ENCODE measurements at regions not wholly inside any gene's neighbourhood (a gene's known extent, or its start where the extent isn't known, plus 50 kb on each side); places are given as distances from the start of the nearest gene placed in this dataset.

DNA sequence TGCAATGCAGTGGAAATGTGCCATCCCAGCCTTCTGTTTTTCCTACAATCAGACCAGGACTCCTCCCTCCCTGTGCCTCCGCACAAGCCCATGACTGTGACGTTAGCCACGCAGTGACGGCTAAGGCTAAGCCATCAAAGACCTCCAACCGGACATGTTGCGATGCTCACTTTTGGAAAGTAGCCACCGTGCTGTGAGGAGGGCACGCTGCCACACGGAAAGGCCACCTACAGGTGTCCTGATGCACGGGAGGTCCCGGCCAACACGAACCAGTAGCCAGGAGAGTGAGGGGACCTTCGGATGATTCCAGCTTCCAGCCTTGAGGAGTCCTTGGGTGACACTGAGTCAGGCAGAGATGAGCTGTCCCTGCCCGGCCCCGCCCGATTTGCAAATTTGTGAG is 53.9 kb downstream of the FOXL1 start:
- no peak for DNase-seq

DNA sequence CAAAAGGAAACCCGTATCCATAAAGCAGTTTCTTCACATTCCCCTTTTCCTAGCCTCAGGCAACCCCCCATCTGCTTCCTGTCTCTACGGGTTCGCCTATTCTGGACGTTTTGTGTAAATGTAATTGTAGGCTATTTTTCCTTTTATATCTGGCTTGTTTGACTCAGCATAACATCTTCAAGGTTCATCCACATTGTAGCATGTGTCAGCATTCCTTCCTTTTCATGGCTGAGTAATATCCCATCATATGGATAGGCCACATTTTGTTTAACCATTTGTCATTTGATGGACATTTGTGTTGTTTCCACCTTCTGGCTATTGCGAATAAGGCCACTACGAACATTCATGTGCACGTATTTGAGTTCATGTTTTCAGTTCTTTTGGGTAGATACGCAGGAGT is 54.6 kb downstream of the FOXL1 start:
- no peak for DNase-seq

DNA sequence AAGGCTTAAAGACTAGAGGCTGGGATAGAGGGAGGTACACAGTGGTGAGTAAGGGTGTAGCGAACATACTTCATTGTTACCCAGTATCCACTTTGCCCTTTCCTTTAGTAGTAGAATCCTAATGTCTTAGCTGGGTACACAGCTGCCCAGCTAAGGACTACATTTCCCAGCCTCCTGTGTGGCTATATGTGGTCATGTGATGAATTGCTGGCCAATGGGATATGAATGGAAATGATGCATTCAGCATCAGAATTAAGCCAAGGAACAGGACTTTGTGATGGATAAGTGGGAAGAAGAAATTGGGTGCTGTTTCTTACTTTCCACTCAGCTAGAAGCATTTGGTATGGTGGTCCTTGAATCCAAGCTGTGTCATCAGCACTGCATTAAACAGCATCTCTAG is 55.9 kb downstream of the FOXL1 start:
- DNase-seq: no peak

DNA sequence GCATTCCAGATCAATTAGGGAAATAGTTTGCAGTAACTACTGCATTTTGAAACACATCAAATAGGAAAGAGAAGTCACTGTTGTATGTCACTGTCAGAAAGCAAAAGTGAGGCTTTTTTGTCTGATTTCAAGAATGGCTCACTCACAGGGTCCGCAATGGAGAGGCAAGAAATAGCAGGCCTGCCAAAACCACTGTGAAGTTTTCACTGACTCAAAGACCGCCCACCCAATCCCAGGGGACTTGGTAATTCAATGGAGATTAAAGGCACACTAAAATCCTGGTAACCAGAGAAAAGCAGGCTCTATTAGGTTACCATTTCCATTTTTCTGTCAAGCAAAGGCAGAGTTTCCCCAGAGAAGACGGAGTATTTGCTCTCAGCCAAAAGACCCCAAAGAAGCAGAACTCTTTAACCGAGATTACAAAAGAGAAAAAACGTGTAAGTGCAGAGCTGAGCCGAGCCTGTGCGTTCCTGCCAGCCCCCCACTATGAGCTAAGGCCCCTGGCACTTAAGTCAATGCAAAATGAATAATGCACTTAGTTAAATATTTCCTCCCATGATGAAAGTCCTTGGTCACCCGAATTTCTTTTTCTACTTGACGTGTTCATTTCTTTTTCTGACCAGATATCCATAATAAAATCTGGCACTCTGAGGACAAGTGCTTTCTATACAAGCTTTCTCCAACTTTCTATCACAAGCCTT is 57.0 kb downstream of the FOXL1 start:
- DNase-seq: no peak

DNA sequence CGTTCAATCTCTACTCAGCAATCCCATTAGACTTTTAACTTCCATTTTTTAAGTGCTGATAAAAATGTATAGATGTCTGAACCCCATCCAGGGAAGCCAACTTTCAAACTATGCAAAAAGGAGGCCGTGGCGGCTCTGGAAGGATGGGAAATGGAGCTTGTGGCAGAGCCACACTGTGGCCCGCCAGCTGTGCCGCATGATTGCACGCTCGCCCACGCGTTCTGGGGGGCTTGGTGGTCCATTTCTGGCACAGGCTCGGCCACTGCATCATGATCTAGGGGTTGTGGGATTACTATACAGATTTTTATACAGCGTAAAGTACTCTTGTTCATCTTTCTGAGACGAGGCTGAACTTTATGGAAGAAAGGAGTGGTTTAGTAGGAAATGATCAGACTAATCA is 57.6 kb downstream of the FOXL1 start:
- no peak for DNase-seq

DNA sequence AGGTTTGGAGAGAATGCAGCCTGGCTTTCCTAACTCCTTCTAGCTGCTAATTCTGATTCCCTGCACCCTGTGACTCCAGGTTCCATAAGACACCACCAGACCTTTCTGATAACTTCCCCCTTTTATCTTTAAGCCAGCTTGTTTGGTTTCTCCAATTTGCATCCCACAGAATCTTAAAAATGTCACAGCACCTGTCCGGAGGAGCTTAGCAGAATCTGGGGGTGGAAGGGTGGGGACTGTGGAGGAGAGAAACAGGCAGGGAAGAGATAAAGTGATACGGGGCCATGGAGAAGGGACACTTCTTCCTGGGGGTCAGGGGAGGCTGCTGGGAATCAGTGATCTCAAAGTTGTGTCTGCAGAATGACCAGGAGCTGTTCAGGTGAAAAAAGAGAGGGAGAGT is 59.4 kb downstream of the FOXL1 start:
- DNase-seq: no peak

DNA sequence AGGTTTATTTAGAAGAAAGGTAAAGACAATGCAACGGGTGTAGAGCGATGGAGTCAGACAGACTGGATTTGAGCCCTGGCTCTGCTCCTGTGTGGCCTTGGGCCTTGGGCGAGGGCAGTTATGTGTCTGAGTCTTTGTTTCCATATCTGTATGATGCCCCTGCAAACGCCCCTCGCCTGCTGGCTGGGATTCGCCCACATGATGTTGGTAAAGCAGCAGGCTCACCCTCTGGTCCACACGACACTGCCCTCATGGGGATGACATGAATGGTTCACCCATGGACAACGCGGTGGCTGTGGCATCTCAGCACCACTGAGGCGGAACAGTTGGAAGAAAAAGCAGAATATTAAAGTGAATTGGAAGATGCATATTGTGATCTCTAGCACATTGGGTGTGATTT is 60.3 kb downstream of the FOXL1 start:
- DNase-seq: no peak

DNA sequence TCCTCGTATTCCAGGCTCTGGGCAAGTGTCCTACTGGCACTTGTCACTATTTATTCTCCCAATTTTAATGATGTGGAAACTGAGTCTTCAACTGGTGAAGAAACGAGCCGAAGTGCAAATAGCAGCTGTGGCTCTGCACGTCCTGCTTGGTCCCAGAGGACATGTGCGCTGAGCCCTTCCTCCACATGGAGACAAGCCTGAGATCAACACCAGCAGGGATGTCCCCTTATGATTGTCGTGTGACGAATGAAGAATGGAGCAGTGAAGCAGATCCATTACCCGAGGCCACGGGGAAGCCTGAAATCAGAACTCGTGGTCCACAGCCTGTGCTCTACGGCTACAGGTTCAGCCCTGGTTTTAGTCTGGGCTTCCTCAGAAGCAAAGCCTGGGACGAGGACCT is 61.0 kb downstream of the FOXL1 start:
- no peak for DNase-seq

DNA sequence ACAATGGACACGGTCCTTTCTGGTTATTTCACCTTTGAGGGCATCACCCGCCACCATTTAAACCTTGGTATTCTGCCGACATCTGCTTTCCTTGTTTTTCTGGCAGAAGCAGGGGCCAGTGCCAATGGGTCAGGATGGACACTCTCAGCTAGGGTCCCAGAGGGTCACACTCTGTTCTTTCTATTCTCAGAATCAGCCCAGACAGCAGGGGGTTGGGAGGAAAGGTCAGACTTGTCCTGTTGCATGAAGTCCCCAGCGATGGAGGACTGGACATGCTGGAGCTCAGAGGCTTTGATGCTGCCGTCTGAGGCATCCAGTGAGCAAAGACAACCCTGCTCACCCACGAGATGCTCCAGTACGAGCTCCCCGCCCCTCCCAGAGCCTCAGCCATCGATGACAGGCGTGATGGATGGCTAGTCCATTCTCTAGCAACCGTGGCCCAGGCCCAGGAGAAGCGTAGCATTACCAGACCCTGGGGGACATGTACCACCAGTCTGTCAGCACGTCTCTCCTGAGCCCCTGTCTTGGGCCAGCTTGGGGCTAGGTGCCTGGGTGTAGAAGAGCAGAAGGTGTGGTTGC is 62.0 kb downstream of the FOXL1 start:
- DNase-seq: no peak

DNA sequence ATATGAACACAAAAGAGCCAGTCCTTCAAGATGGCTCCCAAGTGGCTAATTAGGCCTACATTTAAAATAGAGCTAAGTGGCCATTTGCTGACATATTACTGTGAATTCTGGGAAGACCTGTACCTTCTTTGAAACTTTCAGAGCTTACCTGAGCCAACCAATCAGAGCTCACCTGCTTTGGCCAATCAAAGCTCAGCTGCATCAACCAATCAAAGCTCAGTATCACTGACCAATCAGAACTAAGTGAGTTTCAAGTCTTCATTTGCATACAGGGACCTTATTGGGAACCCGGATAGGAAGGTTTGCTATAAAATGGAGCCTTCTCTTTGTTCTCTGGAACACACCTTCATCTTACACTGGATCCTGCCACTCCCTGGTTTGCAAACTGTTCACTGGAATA is 63.7 kb downstream of the FOXL1 start:
- DNase-seq: no peak

DNA sequence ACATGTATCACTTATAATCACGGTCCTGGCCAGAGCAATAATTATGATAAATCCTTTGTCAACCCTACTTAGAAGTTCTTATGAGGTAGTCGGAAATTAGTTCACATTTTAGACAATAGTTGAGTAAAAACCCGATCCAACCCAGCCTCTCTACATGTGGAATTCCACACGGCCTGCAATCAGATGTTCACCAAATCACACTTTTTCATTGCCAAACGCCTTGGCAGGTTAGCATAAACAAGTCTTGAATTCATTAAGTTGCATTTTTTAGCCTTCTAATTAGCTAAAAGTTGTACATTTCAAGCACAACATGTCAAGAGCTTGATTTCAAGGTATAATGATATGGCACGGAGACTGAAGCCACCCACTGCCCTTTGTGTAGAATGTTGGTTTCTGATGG is 65.3 kb downstream of the FOXL1 start:
- DNase-seq: no peak

DNA sequence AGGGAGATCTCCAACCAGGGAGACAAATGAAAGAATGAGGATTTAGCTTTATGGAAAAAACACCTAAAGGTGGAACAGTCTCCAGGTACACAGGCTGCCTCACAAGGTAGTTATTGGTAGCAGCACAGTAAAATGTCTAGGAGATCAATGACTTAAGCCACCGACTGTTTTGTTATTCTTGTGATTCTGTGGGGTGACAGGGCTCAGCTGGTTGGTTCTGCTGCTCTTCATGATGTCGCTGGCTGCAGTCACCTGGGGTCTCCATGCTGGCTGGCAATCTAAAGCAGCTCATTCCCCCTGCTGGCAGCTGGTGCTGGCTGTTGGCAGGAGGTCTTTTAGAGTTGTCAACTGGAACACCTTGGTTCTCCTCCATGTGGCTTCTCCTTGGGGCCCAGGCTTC is 69.2 kb downstream of the FOXL1 start:
- DNase-seq: no peak

DNA sequence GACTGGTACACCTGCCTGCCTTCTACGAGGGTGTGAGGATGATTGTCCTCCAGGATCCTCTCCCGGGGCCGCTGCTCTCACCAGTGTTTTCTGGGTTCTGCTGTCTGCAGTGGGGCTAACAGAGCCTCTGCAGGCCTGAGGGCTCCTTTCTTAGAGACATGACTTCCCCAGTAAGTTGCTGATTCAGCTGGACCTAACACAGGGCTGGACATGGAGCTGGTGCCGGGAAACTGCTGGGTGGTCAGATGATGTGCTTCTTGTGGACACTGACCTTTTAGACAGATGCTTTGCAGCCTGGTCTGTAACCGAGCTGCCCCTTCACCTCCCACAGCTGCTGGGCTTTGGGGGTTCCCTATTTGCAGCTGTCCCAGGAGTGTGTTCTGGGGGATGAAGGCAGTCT is 71.5 kb downstream of the FOXL1 start:
- no peak for DNase-seq

DNA sequence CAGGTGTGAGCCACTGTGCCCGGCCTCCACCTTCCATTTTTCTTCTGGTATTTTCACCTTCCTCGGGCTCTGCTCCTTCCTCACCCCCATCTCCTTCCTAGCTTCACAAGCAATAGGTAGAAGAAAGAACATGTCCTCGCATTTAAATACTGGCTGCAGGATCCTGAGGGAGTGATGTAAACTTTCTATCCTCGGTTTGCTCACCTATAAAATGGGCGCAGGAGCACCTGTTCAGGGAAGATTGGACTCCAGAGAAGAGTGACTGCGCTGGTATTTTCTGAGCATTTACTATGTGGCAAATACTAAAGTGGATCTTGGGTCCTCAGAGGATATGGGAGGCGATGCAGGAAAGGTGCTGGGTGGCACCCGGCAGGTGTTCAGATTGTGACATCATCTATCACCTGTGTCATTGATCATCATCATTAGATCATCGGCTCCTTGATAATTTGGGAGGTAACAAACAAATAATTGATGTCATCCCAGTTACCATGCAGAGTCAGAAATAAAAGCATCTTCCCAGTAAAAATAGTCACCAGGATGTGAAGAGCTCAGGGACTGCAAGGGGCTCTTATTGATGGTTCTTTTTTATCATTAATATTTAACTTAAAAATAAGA is 72.8 kb downstream of the FOXL1 start:
- no peak for DNase-seq

DNA sequence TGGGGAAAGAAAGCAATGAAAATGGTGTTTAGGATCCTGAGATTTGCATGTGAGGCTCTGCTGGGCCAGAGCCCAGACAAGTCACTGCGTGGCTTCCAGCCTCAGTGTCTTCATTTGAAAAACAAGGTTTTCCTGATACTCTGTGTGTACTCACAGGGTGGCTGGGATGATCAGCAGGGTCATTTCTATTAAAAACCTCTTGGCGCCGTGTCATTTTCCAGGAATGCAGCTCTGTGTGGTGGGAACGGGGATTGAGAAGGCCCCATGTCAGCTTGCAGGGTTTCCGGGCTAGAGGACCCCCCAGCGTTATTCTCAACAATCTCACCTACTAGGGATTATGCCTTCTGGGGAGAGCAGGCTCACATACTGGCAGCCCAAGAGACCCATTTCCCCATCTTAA is 73.5 kb downstream of the FOXL1 start:
- DNase-seq: no peak

DNA sequence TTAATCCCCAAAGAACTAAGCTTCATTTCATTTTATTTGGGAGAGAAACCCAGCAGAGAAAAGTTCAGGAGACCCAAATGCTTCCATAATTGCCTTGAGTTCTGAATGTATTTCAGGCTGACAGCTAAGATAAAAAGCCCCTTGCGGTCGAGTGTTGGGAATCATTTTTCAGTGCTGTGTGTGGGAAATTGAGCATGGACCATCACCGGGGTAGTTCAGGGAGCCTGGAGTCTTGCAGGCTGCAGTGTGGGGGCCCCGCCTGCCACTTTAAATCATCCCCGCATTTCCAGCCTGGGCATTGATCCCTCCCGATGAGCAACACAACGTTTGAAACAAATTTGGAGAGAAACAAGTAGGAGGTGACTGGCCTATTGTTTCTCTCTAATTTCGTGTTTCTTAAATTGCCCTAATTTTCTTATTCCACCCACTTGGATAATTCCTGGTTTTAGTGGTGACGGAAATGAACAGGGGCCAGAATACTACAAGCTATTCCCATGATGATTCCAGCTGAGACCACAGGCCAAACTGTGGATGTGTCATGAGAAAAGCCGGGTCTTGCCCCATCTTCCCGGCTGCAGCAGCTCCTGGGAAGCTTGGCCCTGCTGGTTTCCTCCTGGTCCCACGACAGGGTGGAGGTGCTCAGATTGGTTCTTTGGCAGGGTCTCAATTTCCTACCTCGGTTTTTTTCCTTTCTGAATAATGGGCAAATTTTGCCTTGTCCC is 75.1 kb downstream of the FOXL1 start:
- DNase-seq: no peak

DNA sequence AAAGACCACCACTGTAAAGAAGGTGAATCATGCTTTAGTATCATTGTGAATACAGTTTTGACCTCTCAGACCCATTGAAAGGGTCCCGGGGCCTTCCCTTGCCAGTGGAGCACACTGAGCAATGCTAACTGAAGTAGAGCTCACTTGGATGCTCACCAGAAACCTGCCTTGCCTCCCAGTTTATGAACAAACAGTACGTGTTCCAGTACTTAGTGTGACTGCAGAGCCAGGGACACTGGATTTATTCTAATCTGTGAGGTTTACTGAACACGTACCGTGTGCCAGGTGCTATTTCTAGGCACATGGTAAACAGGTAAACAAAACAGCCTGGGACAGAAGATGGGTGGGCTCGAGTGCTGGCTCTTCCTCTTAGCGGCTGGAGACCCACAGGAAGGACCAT is 79.6 kb downstream of the FOXL1 start:
- DNase-seq: no peak

DNA sequence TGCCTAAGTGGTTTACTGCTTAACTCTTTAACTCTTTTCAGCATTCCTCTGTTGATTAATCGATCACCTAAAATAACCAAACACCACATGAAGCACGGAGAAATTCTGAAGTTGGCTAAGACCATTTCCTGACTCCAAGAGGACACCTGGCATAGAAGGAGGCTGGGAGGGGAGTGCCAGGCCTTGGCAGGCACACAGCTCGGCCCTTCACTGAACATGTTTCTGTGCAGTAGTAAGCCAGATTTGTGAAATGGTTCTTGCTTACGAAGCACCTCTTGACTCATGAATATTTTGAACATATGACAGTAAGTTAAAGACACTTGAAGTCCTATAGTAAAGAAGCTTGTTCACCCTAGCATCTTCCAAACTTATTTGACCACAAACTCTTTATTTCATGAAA is 82.3 kb downstream of the FOXL1 start:
- DNase-seq: no peak

DNA sequence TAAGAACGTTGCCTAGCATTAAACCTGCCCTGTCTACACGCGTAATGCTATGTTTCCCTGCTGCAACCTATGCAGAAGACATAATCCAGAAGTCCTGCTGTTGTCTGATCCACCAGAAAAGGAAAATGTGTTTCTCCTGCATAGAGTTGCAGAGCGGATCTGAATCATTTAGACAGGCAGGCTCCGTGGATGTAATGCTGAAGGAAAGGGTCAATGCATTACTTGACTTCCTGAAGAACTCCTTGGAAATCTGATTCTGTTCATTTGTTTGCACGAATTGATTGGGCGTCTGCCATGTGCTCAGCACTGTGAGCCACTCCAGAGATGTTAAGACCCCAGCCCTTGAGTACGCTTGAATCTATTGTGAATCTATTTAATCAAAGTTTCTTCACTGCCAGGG is 83.4 kb downstream of the FOXL1 start:
- DNase-seq: no peak

DNA sequence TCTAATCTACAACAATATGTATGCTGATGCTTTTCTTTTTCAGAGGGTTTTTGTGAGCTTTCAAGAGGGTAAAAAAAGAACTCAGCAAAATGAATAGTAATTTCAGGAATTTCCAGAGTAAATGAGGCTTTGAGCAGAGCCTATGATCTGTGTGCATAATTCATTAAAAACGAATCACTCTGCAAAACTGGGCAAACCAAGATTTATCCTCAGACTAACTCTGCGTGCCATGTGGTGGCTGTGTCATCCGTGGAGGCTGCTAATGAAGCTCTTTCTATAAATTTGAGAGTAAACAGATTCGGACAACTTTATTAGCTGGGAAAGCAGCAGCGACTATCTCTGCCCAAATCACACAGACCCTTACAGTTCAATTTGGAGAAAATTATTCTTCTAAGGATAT is 83.8 kb downstream of the FOXL1 start:
- DNase-seq: no peak

DNA sequence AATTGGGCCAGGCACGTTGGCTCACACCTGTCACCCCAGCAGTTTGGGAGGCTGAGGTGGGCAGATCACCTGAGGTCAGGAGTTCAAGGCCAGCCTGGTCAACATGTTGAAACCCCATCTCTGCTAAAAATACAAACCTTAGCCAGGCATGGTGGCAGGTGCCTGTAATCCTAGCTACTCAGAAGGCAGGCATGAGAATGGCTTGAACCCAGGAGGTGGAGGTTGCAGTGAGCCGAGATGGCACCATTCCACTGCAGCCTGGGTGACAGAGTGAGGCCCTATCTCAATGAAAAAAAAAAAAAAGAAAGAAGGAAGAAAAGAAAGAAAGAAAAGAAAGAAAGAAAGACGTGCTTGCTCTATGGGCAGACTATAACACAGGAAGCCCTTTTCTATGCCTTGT is 84.4 kb downstream of the FOXL1 start:
- DNase-seq: no peak

DNA sequence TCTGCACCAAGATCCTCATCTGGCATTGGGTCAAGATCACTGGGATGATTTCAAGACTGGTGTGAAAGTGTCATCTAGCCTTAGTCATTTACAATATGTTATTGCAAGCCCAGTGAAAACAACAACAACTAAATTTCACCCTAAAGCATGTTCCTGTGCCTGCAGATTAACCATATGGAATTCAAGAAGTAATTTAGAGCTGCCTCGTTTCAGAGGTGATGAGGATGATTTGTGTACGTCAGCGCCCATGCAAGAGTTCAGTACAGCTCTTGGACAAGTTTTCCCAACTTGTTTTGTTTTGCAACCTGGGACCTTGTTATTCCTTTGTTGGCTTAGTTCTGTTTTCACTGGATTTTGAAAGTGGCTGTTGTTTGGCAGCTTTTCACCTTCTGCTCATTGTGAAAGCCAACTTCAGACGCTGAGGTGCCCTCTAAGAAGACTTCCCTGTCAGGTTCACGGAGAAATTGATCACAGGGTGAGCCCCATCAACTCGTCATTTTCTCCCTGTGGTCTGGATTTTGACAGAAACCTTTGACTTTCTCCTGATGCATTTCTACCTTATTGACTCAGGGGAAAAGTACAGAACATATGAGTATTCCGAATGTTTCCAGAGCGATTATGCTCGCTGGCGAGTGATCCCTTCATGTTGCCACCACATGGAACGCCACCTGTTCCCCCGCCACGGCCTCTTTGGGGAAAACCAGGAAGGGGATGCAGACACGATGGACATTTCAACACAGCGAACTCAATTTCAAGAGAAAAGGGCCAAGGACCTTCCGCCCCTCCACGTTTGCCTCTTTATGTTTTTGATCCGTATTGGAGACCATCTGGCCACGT is 85.6 kb downstream of the FOXL1 start:
- DNase-seq: no peak
